Fibroblast of lung (primary cell): ENCODE measurements at regions not wholly inside any gene's neighbourhood (a gene's known extent, or its start where the extent isn't known, plus 50 kb on each side); places are given as distances from the start of the nearest gene placed in this dataset.
"Not testable (repeated sequence)": the region's sequence is repeated elsewhere in the genome, so short reads cannot be mapped to it uniquely, and the experiment has no call there.

ENCODE experiments used
- DNase-seq, 2 donors: peaks; one replicate each; pipeline versions ENCODE4 v3.0.0 to v3.0.0-alpha.2; 2010; ENCODE audit warnings: low read depth in 2 of 2
- H2AFZ ChIP-seq: 2 replicates; pipeline ENCODE4 v1.5.1; 2012; ENCODE audit warnings: low read length, control low read depth, inconsistent platforms
- H3K27ac ChIP-seq: 2 replicates; pipeline ENCODE4 v1.5.1; 2011; ENCODE audit warnings: low read length, control low read depth; ENCODE audit not compliant: insufficient read depth
- H3K27me3 ChIP-seq: 2 replicates; pipeline ENCODE4 v1.5.1; 2011; ENCODE audit warnings: mild to moderate bottlenecking, low read length; ENCODE audit not compliant: control insufficient read depth, insufficient read depth
- H3K36me3 ChIP-seq: 2 replicates; pipeline ENCODE4 v1.5.1; 2011; ENCODE audit warnings: low read length; ENCODE audit not compliant: control insufficient read depth, insufficient read depth
- H3K4me1 ChIP-seq: 2 replicates; pipeline ENCODE4 v1.5.1; 2011; ENCODE audit warnings: low read length; ENCODE audit not compliant: control insufficient read depth, insufficient read depth; ENCODE audit errors: extremely low read depth
- H3K4me2 ChIP-seq: 2 replicates; pipeline ENCODE4 v1.5.1; 2011; ENCODE audit warnings: low read length, control low read depth; ENCODE audit not compliant: insufficient read depth; ENCODE audit errors: extremely low read depth
- H3K4me3 ChIP-seq, 4 experiments: fragments of 200-600 bp in 1 of 4; sonication (generic) in 1 of 4; replicated peaks in 1 of 4; 2 replicates each; pipeline ENCODE4 v1.5.1; 2011 to 2016; ENCODE audit warnings: low read length in 4 of 4, low read depth in 3 of 4, mild to moderate bottlenecking in 3 of 4, control low read depth in 2 of 4, inconsistent platforms in 1 of 4, mixed read lengths in 1 of 4; ENCODE audit not compliant: insufficient read depth in 1 of 4; ENCODE audit errors: control extremely low read depth in 1 of 4
- H3K79me2 ChIP-seq: 2 replicates; pipeline ENCODE4 v1.5.1; 2012; ENCODE audit warnings: mild to moderate bottlenecking, low read length, inconsistent platforms; ENCODE audit not compliant: control insufficient read depth, insufficient read depth
- H3K9ac ChIP-seq: 2 replicates; pipeline ENCODE4 v1.5.1; 2011; ENCODE audit warnings: mild to moderate bottlenecking, low read length, control low read depth; ENCODE audit not compliant: insufficient read depth
- H3K9me3 ChIP-seq: 2 replicates; pipeline ENCODE4 v1.5.1; 2012; ENCODE audit warnings: low read depth, low read length; ENCODE audit not compliant: control insufficient read depth, insufficient read depth
- H4K20me1 ChIP-seq: 2 replicates; pipeline ENCODE4 v1.5.1; 2011; ENCODE audit warnings: low read length; ENCODE audit not compliant: control insufficient read depth, insufficient read depth; ENCODE audit errors: extremely low read depth
- TF ChIP-seq, protein P1 (sequence below), 2 donors: IDR thresholded peaks in 1 of 2; conservative IDR thresholded peaks in 1 of 2; 1 replicate in 1 of 2; 2 replicates in 1 of 2; pipeline ENCODE4 v1.5.1; 2011 to 2012; ENCODE audit warnings: low read length in 2 of 2, control low read depth in 1 of 2, inconsistent platforms in 1 of 2, low read depth in 1 of 2, mild to moderate bottlenecking in 1 of 2

DNA sequence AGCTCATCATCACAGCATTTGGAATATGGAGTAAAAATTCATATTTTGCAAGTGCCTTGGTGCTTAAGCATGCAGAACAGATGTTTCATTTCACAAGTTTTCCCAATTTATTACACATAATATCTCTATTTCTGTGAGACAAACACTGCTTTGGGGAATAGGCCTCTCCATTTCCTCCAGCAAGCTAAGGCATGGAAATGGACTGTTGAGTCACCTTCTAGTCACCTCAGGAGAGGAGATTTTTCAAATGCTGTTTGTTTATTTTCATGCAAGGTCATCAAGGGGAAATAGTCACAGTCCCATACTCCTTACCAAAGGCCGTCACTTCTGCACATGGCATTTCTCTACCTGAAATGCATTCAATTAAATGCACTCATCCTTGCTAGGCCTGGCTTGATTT, 57.4 kb upstream of the NUTM2D start:
- H3K4me2 ChIP-seq, H3K36me3 ChIP-seq, H3K79me2 ChIP-seq, H4K20me1 ChIP-seq, H3K4me3 ChIP-seq, H3K27me3 ChIP-seq, H3K4me1 ChIP-seq, H2AFZ ChIP-seq, H3K9ac ChIP-seq, H3K27ac ChIP-seq, DNase-seq, H3K9me3 ChIP-seq: not testable (repeated sequence)

DNA sequence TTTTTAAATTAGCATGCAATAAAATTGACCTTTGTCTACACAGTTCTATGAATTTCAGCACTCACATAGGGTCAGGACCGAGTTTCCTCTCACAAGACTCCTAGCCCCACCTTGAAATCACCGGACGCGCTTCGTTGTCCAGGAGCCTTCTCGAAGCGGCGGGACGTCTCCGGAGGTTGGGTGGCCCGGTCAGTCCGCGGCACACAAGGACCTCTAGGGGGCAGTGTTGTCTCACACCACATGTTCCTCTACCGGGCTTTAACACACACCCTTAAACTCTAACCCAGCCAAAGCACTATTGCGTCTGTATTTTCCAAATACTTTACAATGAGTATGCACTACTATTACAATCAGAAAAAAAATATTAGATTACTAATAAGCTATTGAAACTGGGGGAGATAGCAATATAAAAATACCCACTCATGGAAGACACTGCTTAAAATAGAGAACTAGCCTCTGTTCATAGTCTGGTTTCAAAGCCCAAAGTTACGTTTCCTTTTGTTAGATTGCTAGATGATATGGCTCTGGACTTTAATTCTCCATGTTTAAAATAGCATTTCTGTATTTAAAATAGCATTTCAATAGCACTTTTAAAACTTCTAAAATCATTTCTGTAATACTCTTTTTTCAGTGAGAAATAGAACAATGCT, 56.0 kb upstream of the NUTM2D start:
- H3K9ac ChIP-seq, H3K27ac ChIP-seq, H3K36me3 ChIP-seq, H3K27me3 ChIP-seq, H3K9me3 ChIP-seq, H3K4me3 ChIP-seq, H2AFZ ChIP-seq, H3K79me2 ChIP-seq, H3K4me1 ChIP-seq, H3K4me2 ChIP-seq, H4K20me1 ChIP-seq, DNase-seq: not testable (repeated sequence)
- TF ChIP-seq, protein P1, sequence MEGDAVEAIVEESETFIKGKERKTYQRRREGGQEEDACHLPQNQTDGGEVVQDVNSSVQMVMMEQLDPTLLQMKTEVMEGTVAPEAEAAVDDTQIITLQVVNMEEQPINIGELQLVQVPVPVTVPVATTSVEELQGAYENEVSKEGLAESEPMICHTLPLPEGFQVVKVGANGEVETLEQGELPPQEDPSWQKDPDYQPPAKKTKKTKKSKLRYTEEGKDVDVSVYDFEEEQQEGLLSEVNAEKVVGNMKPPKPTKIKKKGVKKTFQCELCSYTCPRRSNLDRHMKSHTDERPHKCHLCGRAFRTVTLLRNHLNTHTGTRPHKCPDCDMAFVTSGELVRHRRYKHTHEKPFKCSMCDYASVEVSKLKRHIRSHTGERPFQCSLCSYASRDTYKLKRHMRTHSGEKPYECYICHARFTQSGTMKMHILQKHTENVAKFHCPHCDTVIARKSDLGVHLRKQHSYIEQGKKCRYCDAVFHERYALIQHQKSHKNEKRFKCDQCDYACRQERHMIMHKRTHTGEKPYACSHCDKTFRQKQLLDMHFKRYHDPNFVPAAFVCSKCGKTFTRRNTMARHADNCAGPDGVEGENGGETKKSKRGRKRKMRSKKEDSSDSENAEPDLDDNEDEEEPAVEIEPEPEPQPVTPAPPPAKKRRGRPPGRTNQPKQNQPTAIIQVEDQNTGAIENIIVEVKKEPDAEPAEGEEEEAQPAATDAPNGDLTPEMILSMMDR (conservative IDR thresholded peaks at IDR 0.05 in 1 of 2, IDR thresholded peaks at IDR 0.05 in 1 of 2; ENCODE audit: low read depth in 1 of 2, low read length in 2 of 2) = peak in 1 of 2 donors; percentile 20

DNA sequence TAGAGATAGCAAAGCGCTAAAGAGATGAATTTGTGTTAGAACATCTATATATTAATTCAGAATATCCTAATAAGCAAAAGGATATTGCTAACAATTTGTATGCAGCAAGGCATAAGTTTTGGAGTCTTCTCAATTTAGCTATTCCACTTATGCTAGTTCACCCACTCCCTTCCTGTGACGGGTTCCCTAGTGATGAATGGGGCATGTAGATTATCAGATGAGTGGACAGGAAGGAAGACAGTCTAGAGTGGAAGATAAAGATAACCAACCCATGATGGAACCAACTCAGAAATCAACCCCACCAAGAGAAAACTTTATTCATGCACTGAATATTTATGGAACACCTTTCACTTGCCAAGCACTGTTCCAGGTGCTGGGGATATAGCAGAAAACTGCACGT, 55.4 kb upstream of the NUTM2D start:
- H3K9me3 ChIP-seq, H3K9ac ChIP-seq, H3K79me2 ChIP-seq, H3K27ac ChIP-seq, DNase-seq, H3K4me3 ChIP-seq, H3K4me2 ChIP-seq, H4K20me1 ChIP-seq, H2AFZ ChIP-seq, H3K27me3 ChIP-seq, H3K4me1 ChIP-seq, H3K36me3 ChIP-seq: not testable (repeated sequence)

DNA sequence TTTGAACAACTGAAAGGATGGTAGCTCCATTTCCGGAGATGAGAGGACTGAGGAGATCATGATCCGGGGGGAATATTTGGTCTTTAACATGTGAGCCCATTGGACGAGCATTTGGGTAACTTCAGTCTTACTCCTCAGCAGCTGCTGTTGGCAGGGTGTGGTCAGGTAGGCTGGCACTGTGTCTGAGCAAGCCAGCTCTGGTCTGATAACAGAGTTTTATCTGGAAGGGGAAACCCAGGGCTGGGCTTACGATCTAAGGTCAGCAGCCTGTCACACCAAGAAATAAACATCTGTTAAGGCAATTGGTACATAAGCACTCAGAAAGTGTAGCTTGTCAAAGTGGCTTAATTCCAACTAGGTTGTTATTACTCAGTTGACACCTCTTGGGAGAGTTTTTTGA, 53.8 kb upstream of the NUTM2D start:
- not testable (repeated sequence) for H3K79me2 ChIP-seq, H3K27me3 ChIP-seq, H3K9ac ChIP-seq, H3K36me3 ChIP-seq, H3K4me3 ChIP-seq, H2AFZ ChIP-seq, H3K9me3 ChIP-seq, H3K4me1 ChIP-seq, H3K4me2 ChIP-seq, H4K20me1 ChIP-seq, H3K27ac ChIP-seq, DNase-seq

DNA sequence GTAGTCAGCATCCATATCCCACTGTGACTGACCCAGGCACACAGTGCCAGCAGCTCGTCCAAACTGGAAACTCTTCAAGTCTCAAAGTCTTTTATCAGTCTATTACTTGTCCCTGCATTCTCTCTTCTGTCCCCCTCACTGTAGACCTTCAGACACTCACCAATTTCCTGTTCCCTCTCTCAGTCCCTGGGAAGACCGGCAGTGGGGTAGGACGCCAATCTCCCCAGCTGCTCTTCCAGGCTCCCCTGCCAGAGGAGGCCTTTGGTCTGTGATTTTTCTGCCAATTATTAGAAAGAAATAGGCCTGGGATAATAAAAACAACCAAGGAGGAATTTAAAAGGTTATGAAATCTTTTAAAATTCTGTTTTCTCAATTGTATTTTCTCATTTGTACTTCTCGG, 50.9 kb upstream of the NUTM2D start:
- H3K79me2 ChIP-seq, H3K4me1 ChIP-seq, H3K4me2 ChIP-seq, H3K36me3 ChIP-seq, H2AFZ ChIP-seq, H3K9ac ChIP-seq, H4K20me1 ChIP-seq, H3K27ac ChIP-seq, H3K4me3 ChIP-seq, DNase-seq, H3K27me3 ChIP-seq, H3K9me3 ChIP-seq: not testable (repeated sequence)
